GM19025 (cell line): ENCODE measurements at regions not wholly inside any gene's neighbourhood (a gene's known extent, or its start where the extent isn't known, plus 50 kb on each side); places are given as distances from the start of the nearest gene placed in this dataset.
"Not testable (repeated sequence)": the region's sequence is repeated elsewhere in the genome, so short reads cannot be mapped to it uniquely, and the experiment has no call there.

ENCODE experiments used
- ATAC-seq: cut with Tn5 transposase; IDR thresholded peaks from one replicate; pipeline ENCODE4 v1.9.1; 2021; ENCODE audit warnings: mild to moderate bottlenecking, low read depth, moderate library complexity; ENCODE audit not compliant: unreplicated experiment

DNA sequence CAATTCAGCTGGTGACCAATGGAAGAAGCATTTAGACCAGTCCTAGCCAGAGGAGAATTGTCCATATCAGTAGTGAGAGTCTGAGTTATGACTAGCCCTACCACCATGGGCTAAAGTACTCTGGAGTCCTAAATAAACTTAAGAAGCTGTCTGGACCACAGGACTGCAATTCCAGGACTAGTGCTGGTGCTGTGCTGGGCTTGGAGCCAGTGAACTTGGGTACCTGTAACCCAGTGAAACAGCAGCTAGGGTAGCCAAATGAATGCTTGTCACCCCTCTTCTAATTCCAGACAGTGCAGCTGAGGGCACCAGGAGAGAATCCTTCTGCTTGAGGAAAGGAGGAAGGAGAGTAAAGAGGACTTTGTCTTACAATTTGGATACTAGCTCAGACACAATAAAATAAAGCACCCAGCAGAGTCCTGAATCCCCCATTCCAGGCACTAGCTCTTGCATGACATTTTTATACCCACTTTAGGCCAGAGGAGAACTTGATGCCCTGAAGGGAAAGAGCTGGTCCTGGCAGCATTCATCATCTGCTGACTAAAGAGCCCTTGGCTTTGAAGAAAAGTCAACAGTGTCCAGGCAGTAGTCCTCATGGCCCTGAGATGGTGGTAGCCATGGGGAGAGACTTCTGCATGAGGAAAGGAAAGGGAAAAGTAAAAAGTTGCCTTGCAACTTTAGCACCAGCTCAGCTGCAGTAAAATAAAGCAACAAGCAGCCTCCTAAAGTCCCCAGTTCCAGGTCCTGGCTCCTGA is 2675.7 kb downstream of the PCDH7 start:
- no peak for ATAC-seq

DNA sequence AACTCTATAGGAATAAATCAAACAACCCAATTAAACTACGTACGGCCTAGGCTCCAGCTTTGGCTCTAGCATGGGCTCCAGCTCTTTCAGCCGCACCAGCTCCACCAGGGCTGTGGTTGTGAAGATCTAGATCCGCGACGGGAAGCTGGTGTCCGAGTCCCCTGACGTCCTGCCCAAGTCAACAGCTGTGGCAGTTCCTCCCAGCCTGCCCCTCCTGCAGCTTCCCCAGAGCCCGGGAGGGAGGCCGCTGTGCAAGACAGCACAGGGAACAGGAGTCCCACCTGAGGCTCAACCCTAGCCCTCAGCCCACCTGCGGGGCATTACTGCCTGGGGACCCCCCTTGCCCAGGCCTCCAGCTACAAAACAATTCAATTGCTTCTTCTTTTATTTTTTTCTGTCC is 2680.3 kb downstream of the PCDH7 start:
- ATAC-seq = no peak

DNA sequence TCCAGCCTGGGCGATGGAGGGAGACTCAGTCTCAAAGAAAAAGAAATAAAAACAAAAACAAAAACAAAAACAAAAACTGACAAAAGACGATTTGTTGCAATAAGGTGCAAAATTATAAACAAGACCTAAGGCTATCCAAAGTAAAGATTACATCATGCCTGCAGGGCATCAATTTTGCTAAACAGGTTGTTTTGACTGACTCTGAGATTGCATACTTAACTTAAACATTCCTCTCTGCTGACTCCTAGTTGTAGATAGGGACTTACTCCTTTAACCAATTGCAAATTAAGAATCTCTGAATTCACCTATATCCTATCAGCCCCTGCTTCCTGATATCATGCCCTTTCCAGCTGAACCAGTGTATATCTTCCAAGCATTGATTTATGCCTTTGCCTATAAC is 2687.3 kb downstream of the PCDH7 start:
- no peak for ATAC-seq

DNA sequence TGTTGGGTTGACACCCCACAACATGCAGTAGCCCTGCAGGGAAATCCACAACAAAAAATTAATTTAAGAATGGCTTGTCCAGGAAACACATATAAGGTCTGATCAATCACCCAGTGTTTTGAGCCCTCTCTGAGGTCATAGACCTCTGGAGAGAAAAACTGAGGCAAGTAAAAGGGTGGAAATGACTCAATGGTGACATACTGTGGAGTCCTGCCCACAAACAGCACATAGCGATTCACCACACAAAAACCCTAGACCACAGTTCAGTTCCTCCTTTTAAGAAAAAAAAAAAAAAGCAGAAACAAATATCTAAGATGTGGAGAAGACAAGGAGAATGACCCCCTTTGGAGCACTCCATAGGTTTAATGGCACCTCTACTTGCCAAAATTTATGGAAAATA is 2691.0 kb downstream of the PCDH7 start:
- ATAC-seq = no peak

DNA sequence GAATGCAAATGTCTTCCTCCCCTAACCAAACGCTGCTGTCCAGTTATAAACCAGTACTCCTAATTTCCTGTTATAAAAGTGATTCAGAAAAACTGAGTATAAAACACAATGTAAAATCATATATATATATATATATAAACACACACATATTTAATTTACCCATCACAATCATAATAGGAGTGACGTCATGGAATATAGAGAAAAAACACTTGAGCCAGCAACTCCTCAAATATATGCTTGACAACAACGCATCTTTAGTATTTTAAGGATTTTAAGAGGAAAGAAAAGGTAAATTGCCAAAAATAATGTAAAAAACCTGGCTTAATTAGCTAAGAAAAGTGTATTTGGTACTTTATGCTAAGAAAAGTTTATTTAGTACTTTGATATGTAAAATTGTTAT is 2701.7 kb downstream of the PCDH7 start:
- ATAC-seq = no peak

DNA sequence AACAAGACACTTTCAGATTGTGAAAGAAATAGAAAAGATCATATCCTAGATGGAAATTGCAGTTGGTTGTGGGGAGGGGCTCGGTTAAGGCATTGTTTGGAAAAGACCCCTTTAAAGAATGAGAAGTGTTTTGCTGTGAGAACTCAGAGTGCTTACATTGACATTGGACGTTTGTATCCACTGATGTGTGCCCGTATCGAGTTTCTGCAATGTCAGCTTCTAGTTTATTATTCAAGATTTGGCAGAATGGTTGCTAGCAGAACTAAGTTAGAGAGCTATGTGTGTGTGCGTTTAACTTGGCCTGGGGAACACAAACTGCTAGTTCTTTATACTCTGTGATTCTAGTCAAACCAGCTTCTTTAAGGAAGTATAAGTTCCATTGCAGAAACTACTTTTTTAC is 2702.5 kb downstream of the PCDH7 start:
- ATAC-seq = no peak

DNA sequence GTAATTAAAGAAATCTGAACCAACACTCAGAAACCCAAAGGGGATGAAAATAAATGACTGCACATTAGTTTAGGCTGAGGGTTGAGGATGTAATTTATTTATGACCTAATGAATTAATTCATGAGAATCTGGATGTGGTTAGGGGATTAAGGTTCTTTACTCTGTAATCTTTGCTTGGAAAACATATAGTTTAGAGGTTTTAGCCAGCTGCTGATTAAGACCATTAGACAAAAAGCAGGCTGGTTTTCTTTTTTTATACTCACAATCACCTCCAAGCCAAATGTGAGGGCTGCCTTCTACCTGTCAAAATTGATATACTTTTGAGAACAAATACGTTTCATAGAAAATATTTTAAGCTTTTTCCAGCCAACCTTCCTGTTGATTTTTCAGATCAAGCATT is 2705.8 kb downstream of the PCDH7 start:
- ATAC-seq = no peak

DNA sequence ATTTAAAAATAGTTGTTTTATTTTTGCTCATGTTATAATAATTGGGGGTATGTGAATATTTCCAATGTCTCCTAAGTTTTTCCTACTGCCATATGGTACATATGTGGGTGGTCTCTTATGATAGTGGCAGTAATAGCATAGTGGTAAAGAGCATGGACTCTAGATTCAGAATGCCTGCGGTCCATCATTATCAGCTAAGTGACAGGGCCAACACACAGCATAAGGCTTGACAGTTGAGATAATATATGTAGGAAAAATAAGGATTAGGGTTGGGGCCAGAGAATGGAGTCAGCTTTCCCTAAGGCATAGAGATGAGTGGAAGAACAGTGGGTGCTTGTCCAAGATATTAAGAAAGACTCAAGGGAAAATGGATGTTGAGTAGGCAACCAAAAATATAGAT is 2707.5 kb downstream of the PCDH7 start:
- no peak for ATAC-seq

DNA sequence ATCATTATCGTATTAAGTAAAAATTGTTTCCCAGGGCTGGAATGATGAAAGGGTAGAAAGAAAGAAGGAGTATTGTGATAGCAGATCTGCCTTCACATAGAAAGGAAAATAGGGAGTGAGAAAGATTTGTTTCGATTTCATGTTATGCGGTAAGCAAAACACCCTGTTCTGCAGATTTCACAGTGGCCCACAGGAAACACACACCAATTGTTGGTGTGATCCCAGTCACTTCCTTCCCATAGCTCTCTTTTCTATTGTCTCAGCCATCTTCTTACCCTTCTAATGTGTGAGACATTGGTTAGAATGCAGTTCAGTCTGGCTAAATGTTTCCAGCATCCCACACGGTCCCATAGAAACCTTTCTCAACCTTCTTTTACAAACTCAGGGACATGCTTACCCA is 2709.8 kb downstream of the PCDH7 start:
- no peak for ATAC-seq

DNA sequence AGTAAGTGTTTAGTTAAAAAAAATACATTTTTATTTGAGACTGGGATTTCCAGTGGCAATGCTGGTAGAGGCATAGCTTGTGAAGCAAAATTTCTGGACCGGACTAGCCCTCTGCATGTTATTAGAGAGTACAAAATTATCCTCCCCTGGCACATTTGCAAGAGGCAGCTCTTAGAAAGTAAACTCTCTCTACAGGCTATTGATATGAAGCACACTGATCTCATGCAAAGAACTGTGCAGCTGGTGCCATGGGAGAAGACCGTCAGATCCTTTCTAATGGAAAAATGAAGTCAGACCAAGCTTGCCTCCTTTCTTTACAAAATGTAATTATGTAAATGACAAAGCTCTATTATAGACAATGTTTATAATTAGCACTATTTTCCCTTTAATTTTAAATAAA is 2717.2 kb downstream of the PCDH7 start:
- ATAC-seq = no peak

DNA sequence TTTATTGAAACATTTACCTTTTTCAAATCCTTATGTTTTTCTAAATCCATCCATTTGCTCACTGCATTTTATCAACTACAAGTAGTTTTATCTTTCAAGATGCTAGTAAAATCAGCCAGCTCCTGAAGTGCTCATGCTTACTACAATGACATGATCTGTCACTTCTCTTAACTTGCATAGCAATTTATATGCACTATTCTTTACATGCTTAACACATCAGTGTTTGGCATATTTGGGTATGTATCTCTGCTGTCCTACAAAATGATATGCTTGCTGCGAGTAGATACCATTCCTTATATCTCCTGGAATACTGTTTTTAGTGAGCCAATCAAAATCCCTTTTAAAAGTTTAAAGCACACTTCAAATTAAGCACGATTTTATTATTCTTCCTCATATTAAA is 2726.8 kb downstream of the PCDH7 start:
- no peak for ATAC-seq

DNA sequence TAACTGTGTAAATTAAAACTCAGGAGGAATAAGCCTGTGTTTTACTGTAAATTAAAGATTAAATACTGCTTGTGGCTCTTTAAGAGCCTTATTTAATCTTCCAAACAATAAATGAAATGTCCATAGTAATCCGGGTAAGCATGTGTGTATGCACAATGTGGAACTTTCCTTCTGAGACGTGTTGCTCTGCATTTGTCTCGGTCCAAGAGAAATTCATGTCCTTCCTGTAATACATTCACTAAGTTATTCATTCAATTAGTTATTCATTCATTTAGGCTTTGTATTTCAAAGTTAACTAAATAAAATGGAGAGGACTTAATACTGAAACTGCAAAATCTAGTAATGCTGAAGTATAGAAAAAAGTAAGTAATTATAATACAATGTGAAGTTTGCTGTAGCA is 2728.8 kb downstream of the PCDH7 start:
- no peak for ATAC-seq

DNA sequence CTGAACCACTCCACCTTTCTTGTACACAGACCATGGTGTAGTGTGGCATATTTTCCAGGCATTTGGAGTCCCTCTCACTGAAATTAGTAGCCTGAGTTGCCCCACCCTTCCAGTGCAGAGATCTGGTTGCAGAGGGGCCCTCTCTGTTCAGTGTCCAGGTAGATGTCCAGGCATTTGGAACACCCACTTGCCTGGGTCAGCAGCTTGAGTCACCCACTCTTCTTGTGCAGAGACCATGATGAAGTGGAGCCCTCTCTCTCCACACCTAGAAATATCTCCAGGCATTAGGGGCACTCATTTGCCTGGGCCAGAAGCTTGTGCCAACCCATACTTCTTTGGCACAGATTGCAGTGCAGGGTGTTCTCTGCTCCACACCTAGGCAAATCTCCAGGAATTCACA is 2733.3 kb downstream of the PCDH7 start:
- ATAC-seq = no peak

DNA sequence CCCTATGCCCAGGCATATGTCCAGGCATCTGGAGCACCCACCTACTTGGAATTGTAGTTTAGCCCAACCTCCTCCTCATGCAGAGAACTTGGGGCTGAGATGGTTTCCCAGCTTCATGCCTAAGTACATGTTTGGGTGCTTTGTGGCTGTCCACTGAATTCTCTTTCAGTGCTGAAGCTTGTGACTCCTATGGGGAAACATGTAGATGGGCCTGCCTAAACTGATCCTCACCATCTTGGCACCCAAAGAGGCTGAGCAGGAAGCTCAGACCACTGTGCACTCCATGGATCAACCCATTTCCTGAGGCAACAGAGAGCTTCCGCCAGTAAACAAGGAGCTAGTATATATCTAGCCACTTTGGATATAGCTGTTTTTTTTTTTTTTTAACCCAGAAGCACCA is 2733.7 kb downstream of the PCDH7 start:
- ATAC-seq = no peak

DNA sequence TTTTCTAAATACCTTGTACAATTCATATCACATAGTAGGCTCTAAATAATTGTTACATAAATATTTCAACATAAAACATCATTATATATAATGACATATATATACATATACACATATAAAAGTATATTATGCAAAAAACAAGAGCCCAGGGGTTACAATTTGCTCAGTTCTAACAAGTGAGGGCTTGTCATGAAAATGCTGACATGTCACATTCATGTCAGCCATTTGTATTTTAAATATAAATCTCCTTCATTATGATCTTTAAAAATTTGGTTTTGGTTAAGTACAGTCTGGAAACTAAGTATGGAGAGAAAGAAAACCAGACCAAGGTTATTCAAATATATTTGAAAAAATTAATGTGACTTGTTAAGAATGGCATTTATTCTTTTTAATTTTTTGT is 2745.4 kb downstream of the PCDH7 start:
- ATAC-seq = no peak

DNA sequence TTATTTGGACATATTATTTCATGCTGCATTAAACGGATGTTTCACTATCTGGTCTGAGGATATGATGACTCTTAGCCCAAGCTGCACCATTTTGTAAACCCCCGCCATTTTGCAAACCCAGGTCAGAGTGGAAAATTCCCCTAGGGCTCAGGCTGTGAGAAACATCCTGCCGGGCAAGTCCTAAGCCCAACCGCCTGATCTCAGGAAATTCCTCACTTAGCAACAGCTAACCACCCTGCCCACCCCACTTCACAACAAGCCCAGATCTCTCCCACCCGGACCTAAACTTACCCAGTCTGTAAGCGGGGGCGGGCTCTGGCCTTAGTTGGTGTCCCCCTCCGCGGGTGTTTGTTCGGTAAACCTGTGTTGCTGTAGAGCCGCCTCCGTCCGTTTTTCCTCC is 2747.1 kb downstream of the PCDH7 start:
- ATAC-seq = no peak

DNA sequence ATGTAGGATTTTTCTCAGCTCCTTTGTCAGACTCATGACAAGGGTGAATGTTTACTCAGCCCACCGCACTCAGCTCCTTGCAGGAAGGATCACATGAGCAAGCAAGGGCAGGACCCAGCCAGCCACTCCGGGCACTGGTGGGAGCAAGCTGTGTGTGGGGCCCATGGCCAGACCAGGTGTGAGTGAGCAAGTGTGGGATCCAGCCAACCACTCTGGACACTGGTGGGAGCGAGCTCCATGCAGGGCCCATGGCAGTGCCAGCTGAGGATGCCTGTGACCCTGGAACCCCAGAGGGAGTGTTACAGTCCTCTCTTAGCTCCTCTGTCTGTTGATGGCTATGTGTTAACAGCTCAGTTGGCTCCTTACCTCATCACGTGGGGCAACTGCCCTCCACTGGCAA is 2750.6 kb downstream of the PCDH7 start:
- no peak for ATAC-seq

DNA sequence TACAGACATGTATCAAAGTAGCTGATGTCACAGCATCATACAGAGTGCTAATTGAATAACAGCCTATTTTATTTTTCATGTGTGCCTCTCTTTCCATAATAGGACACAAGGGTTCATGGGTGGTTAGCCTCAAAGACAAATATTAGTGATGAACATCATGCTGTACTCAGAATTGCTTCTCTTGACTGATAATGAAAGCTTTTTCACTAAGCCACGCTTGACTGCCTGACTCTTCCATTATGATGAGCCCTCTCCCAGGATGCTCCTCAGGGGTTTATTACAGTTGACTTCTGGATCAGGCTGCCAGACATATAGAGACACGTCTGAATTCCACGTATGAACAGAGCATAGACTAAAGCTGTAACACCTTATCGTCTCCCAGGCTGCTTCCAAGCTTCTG is 2757.5 kb downstream of the PCDH7 start:
- ATAC-seq = no peak

DNA sequence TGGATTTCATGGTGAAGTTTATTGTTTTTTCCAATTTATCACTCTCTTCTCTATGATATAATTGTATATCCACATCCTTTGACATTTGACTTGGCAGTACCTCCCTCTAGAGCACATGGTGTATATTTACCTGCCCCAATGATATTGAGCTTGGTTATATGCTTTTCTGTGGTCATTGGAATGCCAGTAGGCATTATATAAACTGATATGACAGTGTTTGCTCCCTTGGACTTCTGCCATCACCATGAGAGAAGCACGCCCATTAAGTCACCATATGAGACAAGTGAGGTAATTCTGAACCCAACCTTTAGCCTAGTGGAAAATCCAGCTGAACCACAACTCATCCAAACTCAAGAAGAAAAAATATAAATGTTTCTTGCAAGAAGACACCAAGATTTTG is 2761.5 kb downstream of the ARAP2 start:
- ATAC-seq = no peak

DNA sequence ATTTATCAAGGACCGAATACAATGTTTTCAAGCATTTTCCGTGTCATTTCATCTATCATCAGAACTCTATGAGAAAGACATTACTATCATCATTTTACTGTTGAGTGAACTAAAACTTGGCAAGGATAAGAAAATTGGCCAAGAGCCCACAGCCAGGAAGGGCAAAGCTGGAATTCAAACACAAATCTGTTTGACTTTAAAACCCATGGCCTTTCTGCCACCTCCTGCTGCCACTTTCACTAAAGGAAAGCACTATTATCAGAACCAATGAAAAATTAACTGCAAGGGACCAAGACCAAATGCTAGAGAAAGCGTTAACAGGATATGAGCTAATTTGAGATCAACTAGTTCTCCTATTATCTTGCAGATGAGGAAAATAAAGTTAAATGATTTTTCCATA is 2759.2 kb downstream of the ARAP2 start:
- ATAC-seq = no peak

DNA sequence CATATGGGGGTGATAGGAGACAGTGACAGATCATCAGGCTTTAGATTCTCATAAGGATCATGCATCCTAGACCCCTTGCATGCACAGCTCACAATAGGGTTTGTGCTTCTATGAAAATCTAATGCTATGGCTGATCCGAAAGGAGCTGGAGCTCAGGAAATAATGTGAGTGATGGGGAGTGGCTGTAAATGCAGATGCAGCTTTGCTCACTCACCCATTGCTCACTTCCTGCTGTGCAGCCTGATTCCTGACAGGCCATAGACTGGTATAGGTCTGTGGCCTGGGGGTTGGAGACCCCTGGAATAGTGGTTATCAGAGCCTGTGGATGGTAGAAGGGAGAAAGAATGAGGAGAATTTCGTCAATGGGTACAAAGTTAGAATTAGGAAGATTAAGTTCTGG is 2751.1 kb downstream of the ARAP2 start:
- no peak for ATAC-seq

DNA sequence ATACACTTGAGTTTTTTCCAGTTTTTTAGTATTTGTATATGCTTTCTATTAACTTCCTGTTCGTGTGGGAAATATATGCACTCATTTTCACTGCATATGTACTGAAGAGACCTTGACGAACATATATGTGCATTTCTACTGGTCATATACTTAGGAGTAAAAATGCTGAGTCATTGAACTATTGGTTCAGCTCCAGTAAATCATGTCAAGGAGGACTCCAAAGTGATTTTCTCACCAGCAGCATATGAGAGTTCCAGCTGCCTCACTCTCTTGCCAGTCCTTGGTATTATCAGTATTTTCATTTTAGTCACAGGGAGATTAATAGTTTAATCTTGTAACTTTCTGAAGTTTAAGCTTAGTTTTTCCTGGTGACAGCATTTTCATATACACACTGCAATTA is 2750.2 kb downstream of the ARAP2 start:
- no peak for ATAC-seq

DNA sequence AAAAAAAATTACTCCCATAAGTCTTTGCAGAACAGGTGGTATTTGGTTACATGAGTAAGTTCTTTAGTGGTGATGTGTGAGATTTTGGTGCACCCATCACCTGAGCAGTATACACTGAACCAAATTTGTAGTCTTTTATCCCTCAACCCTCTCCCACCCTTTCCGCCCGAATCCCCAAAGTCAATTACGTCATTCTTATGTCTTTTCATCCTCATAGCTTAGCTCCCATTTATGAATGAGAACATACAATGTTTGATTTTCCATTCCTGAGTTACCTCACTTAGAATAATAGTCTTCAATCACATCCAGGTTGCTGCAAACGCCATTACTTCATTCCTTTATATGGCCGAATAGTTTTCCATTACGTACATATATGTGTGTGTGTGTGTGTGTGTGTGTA is 2742.7 kb downstream of the ARAP2 start:
- not testable (repeated sequence) for ATAC-seq
